Activated B cell treated with CpG ODN at 0.5 μM for 24 hours (primary cell): ENCODE measurements at regions not wholly inside any gene's neighbourhood (a gene's known extent, or its start where the extent isn't known, plus 50 kb on each side); places are given as distances from the start of the nearest gene placed in this dataset.
"Not testable (repeated sequence)": the region's sequence is repeated elsewhere in the genome, so short reads cannot be mapped to it uniquely, and the experiment has no call there.

ENCODE experiments used
- ATAC-seq: fragments of 200-7000 bp; cut with Tn5 transposase; one replicate; pipeline ENCODE4 v1.10.0; 2021; ENCODE audit warnings: low read depth, mild to moderate bottlenecking, moderate library complexity
- CTCF ChIA-PET: fragments of 350-600 bp; sonication (Branson Sonifier 250); formaldehyde crosslinking; loops from one replicate; lab custom pipeline; 2021; ENCODE audit warnings: antibody characterized with exemption; lab: Charles Lee
- POLR2A ChIA-PET: fragments of 350-600 bp; sonication (Branson Sonifier 250); formaldehyde crosslinking; loops from one replicate; lab custom pipeline; 2021; ENCODE audit warnings: antibody characterized with exemption; lab: Charles Lee
- DNase-seq: peaks from one replicate; pipeline ENCODE4 v3.0.0; 2022
- H3K27ac Mint-ChIP-seq: one replicate; pipeline ENCODE4 v1.8.0; 2020; ENCODE audit warnings: mixed read lengths
- H3K27me3 Mint-ChIP-seq: one replicate; pipeline ENCODE4 v1.8.0; 2021; ENCODE audit warnings: mixed read lengths
- H3K36me3 Mint-ChIP-seq: one replicate; pipeline ENCODE4 v1.8.0; 2021; ENCODE audit warnings: low read depth, mixed read lengths
- H3K4me1 Mint-ChIP-seq: one replicate; pipeline ENCODE4 v1.8.0; 2021; ENCODE audit warnings: mixed read lengths
- H3K4me3 Mint-ChIP-seq: one replicate; pipeline ENCODE4 v1.8.0; 2020; ENCODE audit warnings: mild to moderate bottlenecking, mixed read lengths
- H3K9me3 Mint-ChIP-seq: one replicate; pipeline ENCODE4 v1.8.0; 2020; ENCODE audit warnings: mixed read lengths
- CTCF ChIP-seq: fragments of 200-600 bp; IDR thresholded peaks from one replicate; pipeline ENCODE4 v1.8.0; 2022; ENCODE audit warnings: antibody characterized with exemption, mild to moderate bottlenecking
- intact Hi-C: fragments of 100-400 bp; cut with micrococcal nuclease; formaldehyde crosslinking; loops from one replicate; pipeline ENCODE4 v1.15.1; 2024

DNA sequence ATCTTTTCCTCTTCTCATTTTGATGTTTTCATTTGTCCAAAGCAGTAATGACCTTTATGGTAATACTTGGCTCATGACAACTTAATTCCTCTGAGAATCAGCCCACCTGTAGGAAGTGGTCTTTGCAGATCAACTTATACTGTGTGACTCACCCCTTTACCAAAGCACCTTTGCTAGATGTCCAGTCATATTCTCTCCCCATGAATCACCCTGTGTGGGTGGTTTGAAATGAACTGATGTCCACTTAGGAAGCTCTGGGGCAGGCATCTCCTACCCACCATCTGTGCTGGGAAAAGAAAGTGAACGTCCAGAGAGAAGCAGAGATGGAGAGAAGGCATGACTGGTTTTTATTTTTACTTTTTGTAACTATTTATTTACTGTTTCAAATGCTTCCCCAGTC is 410.3 kb downstream of the KIF20B start:
- H3K27me3 Mint-ChIP-seq, result no peaks in the 10 kb centered on the region
- H3K36me3 Mint-ChIP-seq, result no peaks in the 10 kb centered on the region
- H3K4me3 Mint-ChIP-seq, result no peak overlapping the region
- H3K9me3 Mint-ChIP-seq, result peaks cover 7% of the 10 kb centered on the region
- ATAC-seq (no peak), DNase-seq (no peak)
- intact Hi-C loops, result no loop called here
- no peaks in the 10 kb centered on the region for H3K4me1 Mint-ChIP-seq
- CTCF ChIA-PET, result no interaction called here
- no peak for TF ChIP-seq CTCF
- POLR2A ChIA-PET, result interaction anchor here (0.6 kb wide), 1 partner anchor 10 kb away, joined by 3 read pairs; no protein-coding TSS in a partner anchor
- H3K27ac Mint-ChIP-seq, result no peak overlapping the region

DNA sequence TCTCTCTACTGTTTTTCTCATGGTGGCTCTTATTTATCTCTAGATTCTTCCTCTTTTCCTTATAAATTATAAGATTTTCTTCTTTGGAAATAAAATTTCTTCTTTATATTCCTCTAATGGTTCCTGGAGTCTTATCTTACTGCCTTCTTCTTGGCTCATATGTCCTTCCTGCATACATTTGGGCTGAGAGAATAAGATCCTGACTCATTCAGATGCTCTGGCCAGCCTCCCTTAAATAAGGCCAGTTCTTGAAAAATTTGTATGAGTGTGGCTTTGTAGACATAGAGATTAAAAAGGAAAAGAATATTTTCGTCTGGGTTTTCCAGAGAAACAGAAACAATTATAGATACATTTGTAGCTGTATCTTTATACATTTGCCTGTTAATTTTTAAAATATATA is 411.3 kb downstream of the KIF20B start:
- no peak for TF ChIP-seq CTCF
- Mint-ChIP-seq H3K36me3 (no peaks in the 10 kb centered on the region), H3K4me3 (no peak overlapping the region), H3K4me1 (no peaks in the 10 kb centered on the region), H3K27me3 (no peaks in the 10 kb centered on the region), H3K27ac (no peak overlapping the region), H3K9me3 (peaks cover 12% of the 10 kb centered on the region)
- ATAC-seq (no peak), DNase-seq (no peak)
- intact Hi-C loops, result no loop called here
- POLR2A ChIA-PET, result no interaction called here
- CTCF ChIA-PET, result no interaction called here

DNA sequence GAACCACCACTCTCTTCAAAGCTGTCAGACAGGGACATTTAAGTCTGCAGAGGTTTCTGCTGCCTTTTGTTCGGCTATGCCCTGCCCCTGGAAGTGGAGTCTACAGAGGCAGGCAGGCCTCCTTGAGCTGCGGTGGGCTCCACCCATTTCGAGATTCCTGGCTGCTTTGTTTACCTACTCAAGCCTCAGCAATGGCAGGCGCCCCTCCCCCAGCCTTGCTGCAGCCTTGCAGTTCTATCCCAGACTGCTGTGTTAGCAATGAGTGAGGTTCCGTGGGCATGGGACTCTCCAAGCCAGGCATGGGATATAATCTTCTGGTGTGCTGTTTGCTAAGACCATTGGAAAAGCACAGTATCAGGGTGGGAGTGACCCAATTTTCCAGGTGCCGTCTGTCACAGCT is 417.2 kb downstream of the KIF20B start:
- POLR2A ChIA-PET, H3K4me3 Mint-ChIP-seq, CTCF ChIA-PET, H3K27me3 Mint-ChIP-seq, H3K27ac Mint-ChIP-seq, ATAC-seq, H3K4me1 Mint-ChIP-seq, intact Hi-C loops, H3K36me3 Mint-ChIP-seq, DNase-seq: not testable (repeated sequence)
- peaks cover 15% of the 10 kb centered on the region for H3K9me3 Mint-ChIP-seq

DNA sequence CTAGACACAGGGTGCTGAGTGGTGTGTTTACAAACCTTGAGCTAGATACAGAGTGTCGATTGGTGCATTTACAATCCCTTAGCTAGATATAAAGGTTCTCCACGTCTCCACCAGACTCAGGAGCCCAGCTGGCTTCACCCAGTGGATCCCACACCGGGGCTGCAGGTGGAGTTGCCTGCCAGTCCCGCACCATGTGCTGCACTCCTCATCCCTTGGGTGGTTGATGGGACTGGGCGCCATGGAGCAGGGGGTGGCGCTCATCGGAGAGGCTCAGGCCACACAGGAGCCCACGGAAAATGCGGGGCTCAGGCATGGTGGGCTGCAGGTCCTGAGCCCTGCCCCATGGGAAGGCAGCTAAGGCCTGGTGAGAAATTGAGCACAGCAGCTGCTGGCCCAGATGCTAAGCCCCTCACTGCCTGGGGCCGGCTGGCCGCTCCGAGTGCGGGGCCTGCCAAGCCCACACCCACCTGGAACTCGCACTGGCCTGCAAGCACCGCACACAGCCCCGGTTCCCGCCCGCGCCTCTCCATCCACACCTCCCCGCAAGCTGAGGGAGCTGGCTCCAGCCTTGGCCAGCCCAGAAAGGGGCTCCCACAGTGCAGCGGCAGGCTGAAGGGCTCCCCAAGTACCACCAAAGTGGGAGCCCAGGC is 418.4 kb downstream of the KIF20B start:
- H3K36me3 Mint-ChIP-seq, H3K9me3 Mint-ChIP-seq, H3K27ac Mint-ChIP-seq, H3K27me3 Mint-ChIP-seq, ATAC-seq, H3K4me1 Mint-ChIP-seq, POLR2A ChIA-PET, H3K4me3 Mint-ChIP-seq, intact Hi-C loops, DNase-seq, CTCF ChIA-PET: not testable (repeated sequence)

DNA sequence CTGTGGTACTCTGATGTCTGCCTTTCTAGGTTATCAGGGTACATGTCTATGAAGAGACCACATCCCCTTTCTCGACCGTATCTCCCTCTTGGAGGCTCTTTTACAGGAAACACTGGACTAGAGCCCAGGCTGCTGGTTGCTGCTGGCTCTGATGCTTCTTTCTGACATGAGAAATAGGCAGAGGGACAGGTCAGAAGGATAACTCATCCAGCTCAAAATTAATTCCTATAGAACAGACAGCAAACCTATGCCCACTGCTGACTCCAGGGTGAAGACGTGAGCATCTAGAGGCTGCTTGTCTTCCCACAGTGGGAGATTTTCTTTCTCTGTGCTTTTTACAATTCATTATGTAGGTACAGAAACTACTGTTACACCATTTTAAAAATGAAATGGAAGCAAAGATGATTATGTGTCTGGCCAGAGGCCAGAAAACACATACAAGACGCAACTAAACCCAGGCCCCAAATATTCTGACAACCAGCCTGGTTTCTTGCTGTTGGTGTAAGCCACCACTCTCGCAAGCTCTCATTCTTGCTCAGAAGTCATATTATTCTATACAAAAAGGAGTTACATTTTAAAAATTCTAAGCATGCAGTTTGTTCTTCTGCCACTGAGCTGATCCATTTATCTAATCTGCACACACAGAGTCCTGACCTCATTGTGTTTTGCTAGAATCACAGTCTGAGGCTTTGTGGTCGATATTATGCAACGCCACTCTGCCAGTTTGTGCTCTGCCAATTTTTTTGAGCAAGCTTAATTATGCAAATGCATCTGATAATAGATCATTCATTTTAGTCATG is 424.3 kb downstream of the KIF20B start:
- CTCF ChIA-PET, result interaction anchor here (1.2 kb wide), 1 partner anchor 12 kb away, joined by 7 read pairs; no protein-coding TSS in a partner anchor

More for the DNA sequence above, 424.3 kb downstream of the KIF20B start:
- H3K27me3 Mint-ChIP-seq, result no peaks in the 10 kb centered on the region
- no peak for TF ChIP-seq CTCF
- DNase-seq, result no peak
- no peak overlapping the region for H3K4me3 Mint-ChIP-seq
- POLR2A ChIA-PET, result no interaction called here
- ATAC-seq, result no peak
- no peaks in the 10 kb centered on the region for H3K36me3 Mint-ChIP-seq
- H3K9me3 Mint-ChIP-seq, result no peaks in the 10 kb centered on the region
- H3K4me1 Mint-ChIP-seq, result no peaks in the 10 kb centered on the region
- no peak overlapping the region for H3K27ac Mint-ChIP-seq
- intact Hi-C loops, result no loop called here
